Vagina (tissue), 2 donors: ENCODE measurements at regions not wholly inside any gene's neighbourhood (a gene's known extent, or its start where the extent isn't known, plus 50 kb on each side); places are given as distances from the start of the nearest gene placed in this dataset.

Source experiments
- DNase-seq, 2 donors: peaks; one replicate each; pipeline ENCODE4 v3.0.0-alpha.2; 2017; ENCODE audit errors: extremely low spot score in 2 of 2
- H3K27ac ChIP-seq: fragments of 200-600 bp; sonication (generic); one replicate; pipeline ENCODE4 v1.5.1; 2019
- H3K27me3 ChIP-seq: fragments of 200-600 bp; sonication (generic); one replicate; pipeline ENCODE4 v1.5.1; 2019
- H3K36me3 ChIP-seq, 2 donors: fragments of 200-600 bp; sonication (generic); one replicate each; pipeline ENCODE4 v1.5.1; 2017 to 2019
- H3K4me1 ChIP-seq: fragments of 200-600 bp; sonication (generic); one replicate; pipeline ENCODE4 v1.5.1; 2019
- H3K4me3 ChIP-seq, 2 donors: fragments of 200-600 bp; sonication (generic); 1 replicate in 1 of 2; 2 replicates in 1 of 2; pipeline ENCODE4 v1.5.1; 2016 to 2019
- H3K9me3 ChIP-seq: fragments of 200-600 bp; sonication (generic); one replicate; pipeline ENCODE4 v1.5.1; 2019
- POLR2A ChIP-seq, 2 donors: fragments of 450-650 bp; IDR thresholded peaks; one replicate each; pipeline ENCODE4 v1.6.1; 2017; ENCODE audit warnings: antibody characterized with exemption in 2 of 2, mild to moderate bottlenecking in 2 of 2, moderate library complexity in 2 of 2
- POLR2AphosphoS5 ChIP-seq, 2 donors: sonication (generic); formaldehyde crosslinking; IDR thresholded peaks; one replicate each; pipeline ENCODE4 v1.9.0; 2017; ENCODE audit warnings: antibody characterized with exemption in 2 of 2, mild to moderate bottlenecking in 2 of 2, low read depth in 1 of 2; ENCODE audit not compliant: insufficient read depth in 1 of 2
- intact Hi-C: fragments of 100-400 bp; cut with DNase I; formaldehyde crosslinking; loops from one replicate; pipeline ENCODE4 v1.15.1; 2023
- TF ChIP-seq, protein P1 (sequence below), 3 experiments: fragments of 450-650 bp in 2 of 3; fragments of 200-600 bp in 1 of 3; sonication (generic) in 1 of 3; IDR thresholded peaks; one replicate each; pipeline ENCODE4 v1.5.1; 2017 to 2019; ENCODE audit warnings: antibody characterized with exemption in 3 of 3, mild to moderate bottlenecking in 2 of 3, moderate library complexity in 2 of 3

DNA sequence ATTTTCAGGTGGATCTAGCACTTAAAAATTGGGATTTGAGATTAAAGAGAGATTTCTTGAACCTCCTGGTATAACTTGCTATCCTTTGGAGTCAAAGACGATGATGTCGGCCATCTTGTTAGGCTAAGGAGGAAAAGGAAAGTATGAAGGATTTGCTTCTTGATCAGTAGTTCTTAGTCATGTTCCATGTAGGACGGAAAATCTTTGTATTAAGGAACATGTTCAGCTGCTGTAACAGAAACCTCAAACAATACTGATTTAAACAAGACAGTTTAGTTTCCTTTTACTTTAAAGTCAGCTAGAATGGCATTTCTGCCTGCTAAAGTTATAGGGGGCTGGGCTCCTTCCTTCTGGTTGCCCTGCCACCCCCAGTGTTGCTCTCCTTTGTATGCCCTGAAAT, 56.4 kb upstream of the MGAT5 start:
- TF ChIP-seq, protein P1, sequence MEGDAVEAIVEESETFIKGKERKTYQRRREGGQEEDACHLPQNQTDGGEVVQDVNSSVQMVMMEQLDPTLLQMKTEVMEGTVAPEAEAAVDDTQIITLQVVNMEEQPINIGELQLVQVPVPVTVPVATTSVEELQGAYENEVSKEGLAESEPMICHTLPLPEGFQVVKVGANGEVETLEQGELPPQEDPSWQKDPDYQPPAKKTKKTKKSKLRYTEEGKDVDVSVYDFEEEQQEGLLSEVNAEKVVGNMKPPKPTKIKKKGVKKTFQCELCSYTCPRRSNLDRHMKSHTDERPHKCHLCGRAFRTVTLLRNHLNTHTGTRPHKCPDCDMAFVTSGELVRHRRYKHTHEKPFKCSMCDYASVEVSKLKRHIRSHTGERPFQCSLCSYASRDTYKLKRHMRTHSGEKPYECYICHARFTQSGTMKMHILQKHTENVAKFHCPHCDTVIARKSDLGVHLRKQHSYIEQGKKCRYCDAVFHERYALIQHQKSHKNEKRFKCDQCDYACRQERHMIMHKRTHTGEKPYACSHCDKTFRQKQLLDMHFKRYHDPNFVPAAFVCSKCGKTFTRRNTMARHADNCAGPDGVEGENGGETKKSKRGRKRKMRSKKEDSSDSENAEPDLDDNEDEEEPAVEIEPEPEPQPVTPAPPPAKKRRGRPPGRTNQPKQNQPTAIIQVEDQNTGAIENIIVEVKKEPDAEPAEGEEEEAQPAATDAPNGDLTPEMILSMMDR (IDR thresholded peaks at IDR 0.05): no peak
- TF ChIP-seq POLR2AphosphoS5 (IDR thresholded peaks at IDR 0.05; ENCODE audit: insufficient read depth in 1 of 2, low read depth in 1 of 2): no peak
- intact Hi-C loops: no loop called here
- DNase-seq: no peak
- H3K4me3 ChIP-seq: no peak overlapping the region
- no peaks in the 10 kb centered on the region for H3K9me3 ChIP-seq
- H3K4me1 ChIP-seq: peaks cover 34% of the 10 kb centered on the region
- H3K36me3 ChIP-seq: no peaks in the 10 kb centered on the region
- no peak overlapping the region for H3K27ac ChIP-seq
- no peaks in the 10 kb centered on the region for H3K27me3 ChIP-seq

DNA sequence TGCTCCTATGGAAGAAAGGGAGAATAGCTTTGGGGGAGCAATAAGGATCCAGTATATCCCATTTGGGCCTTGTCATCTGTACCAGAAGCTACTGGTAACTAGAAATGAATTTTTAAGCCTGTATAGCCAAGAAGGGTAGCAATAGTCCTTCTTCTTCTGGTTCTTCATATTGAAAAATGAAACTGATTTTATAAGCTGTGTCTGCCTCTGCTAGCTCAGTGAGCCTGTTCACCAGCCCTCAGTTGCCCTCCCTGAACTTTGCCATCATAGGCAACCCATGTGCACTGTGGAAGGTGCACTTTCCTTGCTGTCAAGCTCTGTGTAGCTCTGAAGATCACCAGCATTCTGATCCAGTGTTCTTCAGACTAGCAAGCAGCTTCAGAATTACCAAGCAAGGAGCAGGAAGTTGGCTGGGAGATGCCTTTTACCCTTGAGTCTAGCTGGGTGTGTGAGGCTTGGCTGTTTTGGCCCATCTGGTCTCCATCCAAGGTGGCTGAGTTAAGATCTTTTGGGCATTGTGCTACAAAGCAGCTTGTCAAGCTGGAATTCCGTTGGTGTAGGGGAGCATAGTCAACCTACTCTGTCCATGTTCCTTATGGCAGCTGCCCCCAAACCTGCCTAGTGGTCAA, 55.8 kb upstream of the MGAT5 start:
- Histone ChIP-seq H3K9me3 (no peaks in the 10 kb centered on the region), H3K27me3 (no peaks in the 10 kb centered on the region), H3K36me3 (no peaks in the 10 kb centered on the region), H3K4me1 (peaks cover 36% of the 10 kb centered on the region), H3K4me3 (no peak overlapping the region), H3K27ac (no peak overlapping the region)
- TF ChIP-seq POLR2A (IDR thresholded peaks at IDR 0.05) (no peak), POLR2AphosphoS5 (IDR thresholded peaks at IDR 0.05; ENCODE audit: insufficient read depth in 1 of 2, low read depth in 1 of 2) (no peak)
- TF ChIP-seq, protein P1 (IDR thresholded peaks at IDR 0.05): no peak
- DNase-seq: no peak
- intact Hi-C loops: no loop called here

DNA sequence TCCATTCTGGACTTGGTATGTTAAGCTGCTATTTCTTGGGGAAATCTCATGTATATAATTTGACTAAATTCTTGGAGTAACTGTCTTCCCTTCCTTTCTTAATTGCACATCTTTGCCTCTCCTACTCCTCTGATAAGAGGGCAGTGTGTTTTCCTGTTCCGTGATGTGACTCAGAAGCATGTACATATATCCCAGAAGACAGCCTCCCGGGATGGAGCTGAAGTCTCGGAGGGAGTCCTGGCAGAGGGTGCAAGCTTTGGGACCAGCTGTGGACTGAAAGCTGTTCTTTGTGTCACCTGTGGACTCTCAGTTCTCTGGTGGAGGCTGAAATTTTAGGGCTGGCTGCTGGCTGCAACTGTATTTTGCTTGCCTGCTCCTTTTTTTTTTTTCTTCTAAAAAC, 54.7 kb upstream of the MGAT5 start:
- Histone ChIP-seq H3K27ac (no peak overlapping the region), H3K4me1 (peaks cover 26% of the 10 kb centered on the region), H3K36me3 (no peaks in the 10 kb centered on the region), H3K27me3 (no peaks in the 10 kb centered on the region), H3K4me3 (no peak overlapping the region), H3K9me3 (no peaks in the 10 kb centered on the region)
- TF ChIP-seq POLR2AphosphoS5 (IDR thresholded peaks at IDR 0.05; ENCODE audit: insufficient read depth in 1 of 2, low read depth in 1 of 2) (no peak), POLR2A (IDR thresholded peaks at IDR 0.05) (no peak)
- TF ChIP-seq, protein P1 (IDR thresholded peaks at IDR 0.05): no peak
- intact Hi-C loops: no loop called here
- no peak for DNase-seq

DNA sequence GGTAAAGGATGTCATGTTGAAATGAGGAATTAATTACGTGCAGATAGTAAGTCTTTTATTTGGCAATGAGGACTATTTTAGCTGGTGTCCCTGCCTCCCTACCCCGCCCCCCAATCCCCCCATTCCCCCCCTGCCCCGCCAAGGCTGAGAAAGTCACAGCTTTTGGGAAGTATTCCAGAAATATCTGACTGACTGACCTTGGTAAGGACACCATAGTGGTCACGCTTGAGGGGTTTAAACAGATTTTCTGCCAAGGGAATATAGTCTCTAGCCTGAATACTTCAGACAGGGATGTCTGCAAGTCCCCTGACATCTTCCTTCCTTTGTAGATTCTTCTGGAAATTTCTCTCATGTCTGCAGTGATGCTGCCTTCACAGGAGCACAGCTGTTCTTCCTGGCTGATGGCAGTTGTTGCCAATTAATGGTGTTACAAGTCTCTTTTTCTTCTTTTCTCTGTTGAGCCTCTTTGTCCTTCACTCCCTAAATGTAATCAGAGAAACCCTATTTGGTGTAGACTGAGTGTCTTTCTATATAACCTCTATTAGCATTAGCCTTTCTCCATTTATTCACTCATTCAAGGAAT, 53.7 kb upstream of the MGAT5 start:
- no peak overlapping the region for H3K4me3 ChIP-seq
- H3K27ac ChIP-seq: no peak overlapping the region
- peaks cover 23% of the 10 kb centered on the region for H3K4me1 ChIP-seq
- no peaks in the 10 kb centered on the region for H3K36me3 ChIP-seq
- TF ChIP-seq, protein P1 (IDR thresholded peaks at IDR 0.05): no peak
- no peak for TF ChIP-seq POLR2AphosphoS5 (IDR thresholded peaks at IDR 0.05; ENCODE audit: insufficient read depth in 1 of 2, low read depth in 1 of 2)
- no peak for DNase-seq
- intact Hi-C loops: no loop called here
- H3K27me3 ChIP-seq: no peaks in the 10 kb centered on the region
- no peaks in the 10 kb centered on the region for H3K9me3 ChIP-seq

DNA sequence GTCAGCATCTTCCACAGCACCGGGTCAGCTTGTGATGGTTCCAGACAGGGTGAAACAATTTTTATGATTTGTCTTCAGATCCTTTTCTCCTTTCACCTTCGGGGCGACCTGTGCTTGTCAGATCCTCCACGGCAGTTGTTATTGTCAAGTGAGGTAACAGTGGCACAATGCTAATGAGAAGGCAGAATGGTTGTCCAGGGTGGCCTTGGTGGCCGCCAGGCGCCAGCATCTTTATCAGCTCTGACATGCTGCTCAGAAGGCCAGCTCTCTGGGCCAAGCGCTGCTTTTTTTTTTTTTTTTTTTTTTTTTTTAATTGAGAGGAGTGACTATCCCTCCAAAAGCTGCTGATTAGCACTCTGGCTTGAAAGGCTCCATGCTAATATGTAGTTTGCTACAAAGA, 52.3 kb upstream of the MGAT5 start:
- no peaks in the 10 kb centered on the region for H3K27me3 ChIP-seq
- TF ChIP-seq, protein P1 (IDR thresholded peaks at IDR 0.05): no peak
- TF ChIP-seq POLR2A (IDR thresholded peaks at IDR 0.05) (no peak), POLR2AphosphoS5 (IDR thresholded peaks at IDR 0.05; ENCODE audit: insufficient read depth in 1 of 2, low read depth in 1 of 2) (no peak)
- intact Hi-C loops: no loop called here
- no peaks in the 10 kb centered on the region for H3K36me3 ChIP-seq
- H3K4me1 ChIP-seq: peaks cover 23% of the 10 kb centered on the region
- no peak overlapping the region for H3K27ac ChIP-seq
- no peaks in the 10 kb centered on the region for H3K9me3 ChIP-seq
- no peak for DNase-seq
- no peak overlapping the region for H3K4me3 ChIP-seq
